GM19395 (cell line): ENCODE measurements at regions not wholly inside any gene's neighbourhood (a gene's known extent, or its start where the extent isn't known, plus 50 kb on each side); places are given as distances from the start of the nearest gene placed in this dataset.

ENCODE experiments used
- ATAC-seq: cut with Tn5 transposase; IDR thresholded peaks from one replicate; pipeline ENCODE4 v1.9.1; 2021; ENCODE audit warnings: mild to moderate bottlenecking, moderate library complexity; ENCODE audit not compliant: unreplicated experiment

- no peak for ATAC-seq
These were observed 407.9 kb downstream of the HRH4 start for GRCh38 chr18:24868311-24868710.

GRCh38 chr18:24868760-24869237 is 408.4 kb downstream of the HRH4 start:
- ATAC-seq: no peak

- ATAC-seq: no peak
These were observed 408.8 kb downstream of the HRH4 start for GRCh38 chr18:24869285-24869684.

- ATAC-seq: no peak
These were observed 414.8 kb downstream of the HRH4 start for GRCh38 chr18:24875286-24875685.

GRCh38 chr18:24875777-24876176 is 415.3 kb downstream of the HRH4 start:
- ATAC-seq: no peak

- no peak for ATAC-seq
These were observed 415.8 kb downstream of the HRH4 start for GRCh38 chr18:24876266-24876665.

- ATAC-seq: no peak
These were observed 416.6 kb downstream of the HRH4 start for GRCh38 chr18:24877066-24877465.

- no peak for ATAC-seq
These were observed 417.1 kb downstream of the HRH4 start for GRCh38 chr18:24877546-24877945.

DNA sequence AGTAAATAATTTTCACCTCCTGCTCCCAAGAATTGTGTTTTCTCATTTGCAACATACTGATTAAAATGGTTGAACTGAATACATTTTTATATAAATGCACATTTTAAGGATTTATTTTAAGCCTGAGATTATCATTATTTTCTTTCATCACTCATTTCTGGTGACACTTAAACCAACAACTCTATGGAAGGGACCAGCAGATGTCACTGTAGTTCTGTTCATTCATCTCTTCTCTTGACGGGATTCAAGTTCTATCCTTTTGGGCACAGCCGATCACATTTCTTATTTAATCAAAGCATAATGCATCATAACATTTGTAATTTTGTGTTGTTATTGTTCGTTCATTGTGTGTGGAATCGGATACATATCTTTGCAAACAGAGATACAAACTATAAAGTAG is 417.9 kb downstream of the HRH4 start:
- ATAC-seq: no peak

GRCh38 chr18:24885276-24885675 is 424.8 kb downstream of the HRH4 start:
- no peak for ATAC-seq

- ATAC-seq: no peak
These were observed 434.4 kb downstream of the HRH4 start for GRCh38 chr18:24894880-24895279.

- ATAC-seq: no peak
These were observed 437.0 kb downstream of the HRH4 start for GRCh38 chr18:24897461-24897860.

DNA sequence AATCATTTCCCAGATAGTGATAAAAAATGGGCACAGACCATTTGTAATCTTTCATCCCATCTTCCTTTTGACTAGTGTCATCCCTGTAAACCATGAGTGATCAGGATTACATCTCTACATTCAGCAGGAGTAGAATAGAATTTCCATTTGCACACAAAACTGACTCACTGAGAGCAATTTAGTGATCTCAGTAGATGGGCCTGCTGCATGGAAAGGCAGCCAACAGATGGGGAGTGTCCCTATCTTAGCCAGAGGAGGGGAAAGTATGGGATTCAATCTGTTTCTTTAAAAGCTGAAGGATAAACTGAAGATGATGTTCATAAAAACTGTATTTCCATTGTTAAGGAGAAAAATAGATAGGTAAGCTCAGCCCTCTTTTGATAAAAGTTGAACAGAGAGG is 441.7 kb downstream of the ZNF521 start:
- ATAC-seq: no peak

- ATAC-seq: no peak
These were observed 438.3 kb downstream of the ZNF521 start for GRCh38 chr18:24913507-24914170.

- no peak for ATAC-seq
These were observed 437.8 kb downstream of the ZNF521 start for GRCh38 chr18:24914171-24914525.

- no peak for ATAC-seq
These were observed 437.3 kb downstream of the ZNF521 start for GRCh38 chr18:24914685-24915084.

DNA sequence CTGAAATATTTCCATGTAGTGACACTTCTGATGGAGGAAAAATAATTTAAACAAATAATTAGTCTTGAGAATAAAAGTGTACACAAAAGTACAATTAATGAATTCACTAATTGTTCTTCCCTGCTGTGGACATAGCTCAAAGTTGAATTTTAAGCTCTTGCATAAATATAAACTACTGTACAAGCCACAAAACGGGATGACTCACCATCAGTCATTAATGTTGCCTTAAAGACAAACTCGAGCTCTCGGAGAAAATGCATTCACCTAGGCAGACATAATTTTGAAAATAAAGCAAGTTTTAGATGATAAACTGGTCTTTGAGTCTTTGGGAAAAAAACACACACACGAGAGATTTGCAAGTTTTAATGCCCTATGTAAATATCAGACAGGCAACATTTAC is 436.4 kb downstream of the ZNF521 start:
- no peak for ATAC-seq

DNA sequence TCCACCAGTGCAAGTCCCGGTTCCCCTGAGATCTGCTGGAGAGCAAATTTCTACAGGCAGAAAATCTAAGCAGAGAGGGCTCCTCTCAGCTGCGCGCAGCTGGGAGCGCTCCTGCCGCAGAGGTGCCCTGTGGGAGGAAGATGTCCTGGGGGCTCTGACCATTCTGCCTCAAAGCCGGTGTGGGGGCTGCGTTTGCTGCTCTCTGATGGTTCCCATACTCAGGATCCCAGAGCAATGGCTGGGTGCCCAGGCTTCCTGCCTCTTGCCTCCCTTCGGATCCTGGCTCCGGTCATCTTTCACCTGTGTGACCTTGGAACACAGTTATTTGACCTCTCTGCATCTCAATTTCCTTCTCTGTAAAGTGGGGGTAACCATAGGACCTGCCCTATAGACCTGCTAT is 434.2 kb downstream of the ZNF521 start:
- no peak for ATAC-seq

DNA sequence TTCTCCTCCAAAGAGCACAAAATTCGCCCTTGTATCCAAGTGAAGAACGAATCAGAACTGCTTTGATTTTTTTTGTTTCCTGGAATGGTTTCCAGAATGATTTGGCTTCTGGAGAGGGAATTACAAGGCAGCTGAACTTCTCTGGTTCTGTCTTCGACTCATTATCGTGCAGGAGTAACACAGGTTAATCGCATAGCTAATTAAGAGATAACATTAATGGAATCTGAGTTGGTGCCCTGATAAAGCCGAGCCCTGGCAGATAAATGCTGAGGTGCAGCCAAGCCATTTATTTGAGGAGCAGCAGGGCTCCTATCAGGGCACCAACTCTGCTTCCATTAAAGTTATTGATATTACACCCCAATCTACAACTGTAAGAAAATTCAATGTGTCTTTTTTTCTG is 433.7 kb downstream of the ZNF521 start:
- ATAC-seq: no peak

- ATAC-seq: no peak
These were observed 432.7 kb downstream of the ZNF521 start for GRCh38 chr18:24919181-24919797.

- ATAC-seq: peak; percentile 46
These were observed 429.5 kb downstream of the ZNF521 start for GRCh38 chr18:24922491-24922890.

- ATAC-seq: peak; percentile 94
These were observed 428.8 kb downstream of the ZNF521 start for GRCh38 chr18:24923138-24923537.
